ENCODE measurements at regions not wholly inside any gene's neighbourhood (a gene's known extent, or its start where the extent isn't known, plus 50 kb on each side); places are given as distances from the start of the nearest gene placed in this dataset.

GRCh38 chr4:158316264-158316663 is 106.0 kb downstream of the TMEM144 start:
- TF ChIP-seq ZNF274 (IDR thresholded peaks at IDR 0.05; ENCODE audit: low read depth, low read length) (no peak), POLR2A (IDR thresholded peaks at IDR 0.05; ENCODE audit: borderline replicate concordance, extremely low read depth, insufficient read depth, insufficient read length) (no peak), CBX3 (IDR thresholded peaks at IDR 0.05; ENCODE audit: low read depth) (no peak), EGR1 (IDR thresholded peaks at IDR 0.05; ENCODE audit: low read depth) (no peak), SRF (IDR thresholded peaks at IDR 0.05; ENCODE audit: low read depth) (no peak), RAD21 (IDR thresholded peaks at IDR 0.05; ENCODE audit: low read depth) (no peak), JUND (IDR thresholded peaks at IDR 0.05) (no peak), FOSL1 (IDR thresholded peaks at IDR 0.05; ENCODE audit: low read depth) (no peak), ELF1 (IDR thresholded peaks at IDR 0.05; ENCODE audit: borderline replicate concordance, low read depth) (no peak), ATF3 (IDR thresholded peaks at IDR 0.05) (no peak), SP1 (IDR thresholded peaks at IDR 0.05; ENCODE audit: low read depth) (no peak), ZBTB33 (IDR thresholded peaks at IDR 0.05; ENCODE audit: extremely low read depth, insufficient replicate concordance, low read length) (no peak), TCF7L2 (IDR thresholded peaks at IDR 0.05; ENCODE audit: borderline replicate concordance, extremely low read depth, insufficient read depth, insufficient read length) (no peak), MAX (IDR thresholded peaks at IDR 0.05) (no peak), YY1 (IDR thresholded peaks at IDR 0.05; ENCODE audit: extremely low read depth, insufficient replicate concordance, low read depth, low read length) (no peak), CEBPB (IDR thresholded peaks at IDR 0.05; ENCODE audit: low read depth) (no peak), ZFX (IDR thresholded peaks at IDR 0.05) (no peak), EZH2phosphoT487 (IDR thresholded peaks at IDR 0.05; ENCODE audit: borderline replicate concordance) (no peak)
- Histone ChIP-seq H3K27me3 (ENCODE audit: insufficient read depth, low read length) (no peaks in the 10 kb centered on the region), H3K4me3 (replicated peaks in 1 of 2; ENCODE audit: low read depth in 1 of 2, low read length in 2 of 2) (no peak overlapping the region), H3K9ac (ENCODE audit: low read length) (no peak overlapping the region), H4K20me1 (ENCODE audit: insufficient read depth) (no peaks in the 10 kb centered on the region), H3K27ac (ENCODE audit: low read depth, low read length) (no peak overlapping the region), H3K9me3 (ENCODE audit: control insufficient read depth in 1 of 2, insufficient read depth in 1 of 2, low read depth in 1 of 2, low read length in 2 of 2) (no peaks in the 10 kb centered on the region), H3K36me3 (ENCODE audit: control insufficient read depth in 1 of 2, insufficient read depth in 2 of 2, low read length in 2 of 2) (no peaks in the 10 kb centered on the region), H3K9me2 (ENCODE audit: insufficient read depth) (no peaks in the 10 kb centered on the region), H3K4me2 (ENCODE audit: low read length) (no peak overlapping the region), H2AFZ (ENCODE audit: low read depth, low read length, poor library complexity, severe bottlenecking) (no peak overlapping the region), H3K79me2 (ENCODE audit: insufficient read depth, low read length) (no peaks in the 10 kb centered on the region), H3K4me1 (ENCODE audit: control insufficient read depth in 1 of 2, insufficient read depth in 2 of 2, low read length in 2 of 2) (no peaks in the 10 kb centered on the region)
- no peak for DNase-seq (ENCODE audit: low read depth, low spot score)
- ChIA-PET POLR2A (no interaction called here), CTCF (no interaction called here), RAD21 (ENCODE audit: low non-redundant PET in 1 of 2, low total read pairs in 2 of 2, uncharacterized antibody in 2 of 2, unreplicated experiment in 2 of 2) (no interaction called here)
- no TSS peak for BruUV-seq (replicated peaks)
- ATAC-seq = no peak
- intact Hi-C loops (cut with micrococcal nuclease) = no loop called here
